CD14-positive monocyte (primary cell): ENCODE measurements at regions not wholly inside any gene's neighbourhood (a gene's known extent, or its start where the extent isn't known, plus 50 kb on each side); places are given as distances from the start of the nearest gene placed in this dataset.

Experiments
- DNase-seq, 3 donors: peaks; one replicate each; pipeline ENCODE4 v3.0.0-alpha.2; 2011 to 2022
- H2AFZ ChIP-seq: 2 replicates; pipeline ENCODE4 v1.6.0; 2012; ENCODE audit warnings: mild to moderate bottlenecking, low read depth, low read length, inconsistent platforms; ENCODE audit not compliant: insufficient read depth, poor library complexity, severe bottlenecking
- H3K27ac ChIP-seq, 2 donors: 1 replicate in 1 of 2; 2 replicates in 1 of 2; pipeline ENCODE4 v1.5.1; 2012 to 2013; ENCODE audit warnings: low read length in 2 of 2, control low read depth in 1 of 2, inconsistent platforms in 1 of 2, low read depth in 1 of 2, mild to moderate bottlenecking in 1 of 2
- H3K27me3 ChIP-seq, 2 donors: one replicate each; pipeline versions ENCODE4 v1.6.0 to v1.6.1; 2011 to 2013; ENCODE audit warnings: low read length in 2 of 2; ENCODE audit not compliant: control insufficient read depth in 2 of 2, insufficient read depth in 2 of 2
- H3K36me3 ChIP-seq, 2 donors: replicated peaks in 1 of 2; 1 replicate in 1 of 2; 2 replicates in 1 of 2; pipeline versions ENCODE4 v1.5.1 to v1.6.1; 2012 to 2013; ENCODE audit warnings: low read length in 2 of 2, control low read depth in 1 of 2, inconsistent platforms in 1 of 2, mild to moderate bottlenecking in 1 of 2; ENCODE audit not compliant: insufficient read depth in 2 of 2, control insufficient read depth in 1 of 2
- H3K4me1 ChIP-seq, 2 donors: 1 replicate in 1 of 2; 2 replicates in 1 of 2; pipeline versions ENCODE4 v1.5.1 to v1.6.1; 2012 to 2013; ENCODE audit warnings: low read length in 2 of 2, control low read depth in 1 of 2, inconsistent platforms in 1 of 2, mild to moderate bottlenecking in 1 of 2, moderate library complexity in 1 of 2; ENCODE audit not compliant: insufficient read depth in 2 of 2, control insufficient read depth in 1 of 2
- H3K4me2 ChIP-seq: replicated peaks from 2 replicates; pipeline ENCODE3; 2012; ENCODE audit warnings: low read length, moderate library complexity, mild to moderate bottlenecking; ENCODE audit not compliant: poor library complexity, severe bottlenecking; ENCODE audit errors: extremely low read depth
- H3K4me3 ChIP-seq, 3 experiments: fragments of 200-600 bp in 1 of 3; sonication (generic) in 1 of 3; replicated peaks in 1 of 3; 1 replicate in 2 of 3; 2 replicates in 1 of 3; pipeline ENCODE4 v1.5.1; 2011 to 2013; ENCODE audit warnings: low read length in 3 of 3, mild to moderate bottlenecking in 3 of 3, control low read depth in 2 of 3, low read depth in 2 of 3, inconsistent platforms in 1 of 3, moderate library complexity in 1 of 3
- H3K79me2 ChIP-seq: 2 replicates; pipeline ENCODE4 v1.6.0; 2012; ENCODE audit warnings: mild to moderate bottlenecking, control low read depth, inconsistent platforms, low read length, moderate library complexity; ENCODE audit not compliant: insufficient read depth
- H3K9ac ChIP-seq: 2 replicates; pipeline ENCODE4 v1.6.0; 2017; ENCODE audit warnings: low read length, mild to moderate bottlenecking; ENCODE audit not compliant: insufficient read depth, poor library complexity, severe bottlenecking
- H3K9me3 ChIP-seq, 2 donors: replicated peaks in 1 of 2; 1 replicate in 1 of 2; 2 replicates in 1 of 2; pipeline versions ENCODE4 v1.5.1 to v1.6.1; 2012 to 2013; ENCODE audit warnings: low read length in 2 of 2, control low read depth in 1 of 2; ENCODE audit not compliant: control insufficient read depth in 1 of 2, insufficient read depth in 1 of 2
- H4K20me1 ChIP-seq: 2 replicates; pipeline ENCODE4 v1.6.0; 2012; ENCODE audit warnings: mild to moderate bottlenecking, low read length, control low read depth, moderate library complexity; ENCODE audit not compliant: insufficient read depth
- H3K27ac Mint-ChIP-seq, 7 donors: one replicate each; pipeline ENCODE4 v1.8.0; 2020; ENCODE audit warnings: mild to moderate bottlenecking in 7 of 7, mixed read lengths in 7 of 7, moderate library complexity in 6 of 7, inconsistent platforms in 2 of 7
- H3K27me3 Mint-ChIP-seq, 3 donors: one replicate each; pipeline ENCODE4 v1.8.0; 2021 to 2022; ENCODE audit warnings: low read depth in 3 of 3, mild to moderate bottlenecking in 3 of 3, mixed read lengths in 3 of 3, moderate library complexity in 3 of 3, inconsistent platforms in 1 of 3
- H3K36me3 Mint-ChIP-seq, 2 donors: one replicate each; pipeline ENCODE4 v1.8.0; 2020; ENCODE audit warnings: mixed read lengths in 2 of 2, inconsistent platforms in 1 of 2, mild to moderate bottlenecking in 1 of 2
- H3K4me1 Mint-ChIP-seq: one replicate; pipeline ENCODE4 v1.8.0; 2020; ENCODE audit warnings: mild to moderate bottlenecking, mixed read lengths
- H3K4me3 Mint-ChIP-seq, 2 donors: one replicate each; pipeline ENCODE4 v1.8.0; 2020; ENCODE audit warnings: mild to moderate bottlenecking in 2 of 2, mixed read lengths in 2 of 2, moderate library complexity in 1 of 2
- H3K9me3 Mint-ChIP-seq, 7 donors: one replicate each; pipeline ENCODE4 v1.8.0; 2020 to 2022; ENCODE audit warnings: mixed read lengths in 7 of 7, mild to moderate bottlenecking in 6 of 7, moderate library complexity in 6 of 7, inconsistent platforms in 2 of 7
- CTCF ChIP-seq: fragments of 200-600 bp; IDR thresholded peaks from one replicate; pipeline ENCODE4 v1.8.0; 2022; ENCODE audit warnings: antibody characterized with exemption, mild to moderate bottlenecking
- WGBS: methylation state at CpG from one replicate; pipeline ENCODE4 v1.1.5; 2013; ENCODE audit warnings: missing lambda C conversion rate; ENCODE audit not compliant: insufficient coverage; 5-methylcytosine and 5-hydroxymethylcytosine counted together
- intact Hi-C, 2 donors: fragments of 100-400 bp; cut with micrococcal nuclease; formaldehyde crosslinking; loops; one replicate each; pipeline versions ENCODE4 v1.15.0 to v1.15.1; 2023

- H3K9me3 Mint-ChIP-seq: peaks cover 0 to 11% (median 3%) of the 10 kb centered on the region in 7 donors
Observed at GRCh38 chr9:11893331-11893730, 799.9 kb upstream of the TYRP1 start.

GRCh38 chr9:11894136-11894535 lies 799.0 kb upstream of the TYRP1 start:
- Histone ChIP-seq H3K9me3 (peaks cover 7 to 11% of the 10 kb centered on the region in 2 donors), H3K4me3 (no peak overlapping the region), H3K4me1 (no peaks in the 10 kb centered on the region), H3K27ac (no peak overlapping the region), H3K79me2 (no peaks in the 10 kb centered on the region), H4K20me1 (no peaks in the 10 kb centered on the region), H3K9ac (no peak overlapping the region), H3K4me2 (no peak overlapping the region), H2AFZ (no peak overlapping the region), H3K36me3 (no peaks in the 10 kb centered on the region), H3K27me3 (no peaks in the 10 kb centered on the region)
- no peak overlapping the region for H3K4me3 Mint-ChIP-seq
- no peak overlapping the region for H3K27ac Mint-ChIP-seq
- H3K36me3 Mint-ChIP-seq: no peaks in the 10 kb centered on the region
- no peak for DNase-seq
- H3K9me3 Mint-ChIP-seq: peaks cover 0 to 11% (median 3%) of the 10 kb centered on the region in 7 donors
- no peaks in the 10 kb centered on the region for H3K4me1 Mint-ChIP-seq
- no CpG with 5 or more reads among the region's 1 CpG for WGBS
- H3K27me3 Mint-ChIP-seq: no peaks in the 10 kb centered on the region
- intact Hi-C loops: no loop called here
- TF ChIP-seq CTCF: no peak

More at GRCh38 chr9:11893331-11893730, 799.9 kb upstream of the TYRP1 start:
- DNase-seq: no peak
- Histone ChIP-seq H3K79me2 (no peaks in the 10 kb centered on the region), H3K4me1 (no peaks in the 10 kb centered on the region), H3K27me3 (no peaks in the 10 kb centered on the region), H3K4me2 (no peak overlapping the region), H3K9me3 (peaks cover 7 to 11% of the 10 kb centered on the region in 2 donors), H3K4me3 (no peak overlapping the region), H3K36me3 (no peaks in the 10 kb centered on the region), H2AFZ (no peak overlapping the region), H4K20me1 (no peaks in the 10 kb centered on the region), H3K9ac (no peak overlapping the region), H3K27ac (no peak overlapping the region)
- H3K27ac Mint-ChIP-seq: no peak overlapping the region
- no peaks in the 10 kb centered on the region for H3K36me3 Mint-ChIP-seq
- no peak overlapping the region for H3K4me3 Mint-ChIP-seq
- TF ChIP-seq CTCF: no peak
- H3K4me1 Mint-ChIP-seq: no peaks in the 10 kb centered on the region
- intact Hi-C loops: no loop called here
- H3K27me3 Mint-ChIP-seq: no peaks in the 10 kb centered on the region
